Chondrocyte (in vitro differentiated cells): ENCODE measurements at regions not wholly inside any gene's neighbourhood (a gene's known extent, or its start where the extent isn't known, plus 50 kb on each side); places are given as distances from the start of the nearest gene placed in this dataset.

Experiments
- DNase-seq: peaks from one replicate; pipeline ENCODE4 v3.0.0; 2021; ENCODE audit warnings: mixed read lengths, low spot score
- H3K27ac Mint-ChIP-seq: one replicate; pipeline ENCODE4 v1.8.0; 2021; ENCODE audit warnings: mild to moderate bottlenecking, moderate library complexity, mixed read lengths; ENCODE audit not compliant: unreplicated experiment
- H3K27me3 Mint-ChIP-seq: 2 replicates; pipeline ENCODE4 v1.8.0; 2021; ENCODE audit warnings: low read depth, mixed read lengths
- H3K36me3 Mint-ChIP-seq: 2 replicates; pipeline ENCODE4 v1.8.0; 2021; ENCODE audit warnings: low read depth, mixed read lengths
- H3K4me1 Mint-ChIP-seq: 2 replicates; pipeline ENCODE4 v1.8.0; 2021; ENCODE audit warnings: low read depth, mild to moderate bottlenecking, mixed read lengths
- H3K4me3 Mint-ChIP-seq: one replicate; pipeline ENCODE4 v1.8.0; 2021; ENCODE audit warnings: mild to moderate bottlenecking, moderate library complexity, mixed read lengths; ENCODE audit not compliant: unreplicated experiment
- H3K9me3 Mint-ChIP-seq: 2 replicates; pipeline ENCODE4 v1.8.0; 2021; ENCODE audit warnings: low read depth, mixed read lengths
- CTCF ChIP-seq: fragments of 200-600 bp; sonication (generic); IDR thresholded peaks from 2 replicates; pipeline ENCODE4 v1.5.0; 2021; ENCODE audit warnings: antibody characterized with exemption, mild to moderate bottlenecking, moderate library complexity

GRCh38 chr19:34104557-34104956 is 67.7 kb upstream of the LSM14A start:
- Mint-ChIP-seq H3K9me3 (no peaks in the 10 kb centered on the region), H3K4me3 (no peak overlapping the region), H3K4me1 (peaks cover 3% of the 10 kb centered on the region), H3K27ac (no peak overlapping the region), H3K36me3 (no peaks in the 10 kb centered on the region), H3K27me3 (peaks cover 7% of the 10 kb centered on the region)
- DNase-seq, result no peak
- no peak for TF ChIP-seq CTCF

- no peak for DNase-seq
- Mint-ChIP-seq H3K27me3 (peaks cover 5% of the 10 kb centered on the region), H3K4me3 (no peak overlapping the region), H3K9me3 (no peaks in the 10 kb centered on the region), H3K4me1 (peaks cover 3% of the 10 kb centered on the region), H3K27ac (no peak overlapping the region), H3K36me3 (no peaks in the 10 kb centered on the region)
- TF ChIP-seq CTCF, result no peak
Observed at GRCh38 chr19:34109596-34109995, 62.7 kb upstream of the LSM14A start.

- Mint-ChIP-seq H3K4me1 (no peaks in the 10 kb centered on the region), H3K27me3 (peaks cover 8% of the 10 kb centered on the region), H3K27ac (no peak overlapping the region), H3K36me3 (no peaks in the 10 kb centered on the region), H3K4me3 (no peak overlapping the region), H3K9me3 (no peaks in the 10 kb centered on the region)
- TF ChIP-seq CTCF, result no peak
- no peak for DNase-seq
Observed at GRCh38 chr19:34118879-34119748, 53.2 kb upstream of the LSM14A start.

DNA sequence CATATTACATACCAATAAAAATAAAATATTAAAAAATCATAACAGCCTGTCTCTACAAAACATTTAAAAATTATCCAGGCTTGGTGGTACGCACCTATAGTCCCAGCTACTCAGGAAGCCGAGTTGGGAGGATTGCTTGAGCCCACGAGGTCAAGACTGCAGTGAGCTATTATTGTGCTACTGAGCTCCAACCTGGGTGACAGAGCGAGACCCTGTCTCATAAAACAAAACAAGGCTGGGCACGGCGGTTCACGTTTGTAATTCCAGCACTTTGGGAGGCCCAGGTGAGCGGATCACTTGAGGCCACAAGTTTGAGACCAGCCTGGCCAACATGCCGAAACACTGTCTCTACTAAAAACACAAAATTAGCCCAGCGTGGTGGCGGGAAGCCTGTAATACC is 52.2 kb upstream of the LSM14A start:
- Mint-ChIP-seq H3K9me3 (no peaks in the 10 kb centered on the region), H3K36me3 (no peaks in the 10 kb centered on the region), H3K27me3 (peaks cover 8% of the 10 kb centered on the region), H3K4me1 (no peaks in the 10 kb centered on the region), H3K4me3 (no peak overlapping the region), H3K27ac (no peak overlapping the region)
- no peak for TF ChIP-seq CTCF
- DNase-seq, result no peak

GRCh38 chr19:34120846-34121639 is 51.3 kb upstream of the LSM14A start:
- Mint-ChIP-seq H3K9me3 (no peaks in the 10 kb centered on the region), H3K27ac (no peak overlapping the region), H3K27me3 (peaks cover 7% of the 10 kb centered on the region)

More at GRCh38 chr19:34120846-34121639, 51.3 kb upstream of the LSM14A start:
- peak; percentile 85 for TF ChIP-seq CTCF
- Mint-ChIP-seq H3K4me3 (no peak overlapping the region), H3K4me1 (no peaks in the 10 kb centered on the region), H3K36me3 (no peaks in the 10 kb centered on the region)
- no peak for DNase-seq
